ENCODE measurements at regions not wholly inside any gene's neighbourhood (a gene's known extent, or its start where the extent isn't known, plus 50 kb on each side); places are given as distances from the start of the nearest gene placed in this dataset.

DNA sequence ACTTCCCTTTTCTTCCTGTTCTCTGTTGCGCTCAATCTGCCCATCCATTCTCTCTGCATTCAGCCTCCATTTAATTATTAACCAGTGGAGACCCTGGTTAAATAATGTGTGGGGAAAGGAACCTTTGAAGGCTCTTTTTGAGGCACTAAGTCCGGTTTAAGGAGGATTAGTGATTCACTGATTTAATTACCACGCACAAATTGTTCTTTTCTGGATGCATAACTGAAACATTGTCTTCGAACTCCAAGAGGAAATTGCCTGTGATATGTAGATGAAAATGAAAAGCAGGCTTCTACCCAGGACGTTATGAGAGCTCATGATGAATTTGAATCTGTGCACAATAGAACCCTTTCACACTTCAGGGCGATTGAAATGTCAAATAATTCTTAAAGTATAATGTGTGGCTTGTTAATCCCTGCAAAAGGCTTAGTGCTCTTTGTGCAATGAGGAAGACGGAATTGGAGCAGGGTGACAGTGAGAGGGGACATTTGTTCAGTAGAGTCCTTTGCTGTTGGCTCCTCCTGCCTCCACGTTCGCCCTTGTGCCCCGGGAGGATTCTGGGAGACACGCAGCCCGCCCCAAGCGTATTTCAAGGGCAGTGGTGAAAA lies 51.1 kb upstream of the ZNF236 start:
- DNase-seq: no peak

DNA sequence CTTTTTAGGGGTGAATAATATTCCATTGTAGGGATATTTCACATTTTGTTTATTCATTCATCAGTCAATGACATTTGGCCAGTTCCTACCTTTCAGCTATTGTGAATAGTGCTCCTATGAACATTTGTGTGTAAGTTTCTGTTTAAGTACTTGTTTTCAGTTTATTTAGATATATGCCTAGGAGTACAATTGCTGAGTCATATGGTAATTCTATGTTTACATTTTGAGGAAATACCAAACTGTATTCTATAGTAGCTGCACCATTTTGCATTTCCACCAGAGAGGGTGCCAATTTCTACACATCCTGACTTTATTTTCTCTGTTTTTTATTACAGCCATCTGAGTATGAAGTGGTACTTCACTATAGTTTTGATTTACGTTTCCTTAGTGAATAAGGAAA lies 54.4 kb upstream of the ZNF236 start:
- DNase-seq: no peak

DNA sequence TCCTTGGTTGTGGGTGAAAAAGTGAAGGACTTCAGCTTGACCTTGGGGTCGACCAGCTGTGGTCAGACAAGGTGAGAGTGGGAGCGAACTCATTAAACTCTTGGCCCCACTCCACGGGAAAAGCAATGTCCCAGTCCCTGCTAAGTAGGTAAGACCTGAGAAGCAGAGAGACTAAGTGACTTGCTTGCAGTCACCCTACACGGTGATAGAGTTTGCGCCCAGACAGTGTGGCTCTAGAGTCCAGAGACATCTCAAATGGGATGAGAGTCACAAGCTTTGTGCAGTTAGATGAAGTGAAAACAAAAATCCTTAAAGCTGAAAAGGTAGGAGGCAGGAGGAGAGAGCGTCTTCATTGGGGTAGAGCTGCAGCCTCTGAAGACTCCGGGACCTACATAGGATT lies 55.9 kb upstream of the ZNF236 start:
- DNase-seq: no peak

GRCh38 chr18:76765649-76766048 lies 56.7 kb upstream of the ZNF236 start:
- DNase-seq: no peak

GRCh38 chr18:76764291-76764901 lies 58.0 kb upstream of the ZNF236 start:
- no peak for DNase-seq

- DNase-seq: no peak
These were observed 63.3 kb upstream of the ZNF236 start for GRCh38 chr18:76759056-76759455.

DNA sequence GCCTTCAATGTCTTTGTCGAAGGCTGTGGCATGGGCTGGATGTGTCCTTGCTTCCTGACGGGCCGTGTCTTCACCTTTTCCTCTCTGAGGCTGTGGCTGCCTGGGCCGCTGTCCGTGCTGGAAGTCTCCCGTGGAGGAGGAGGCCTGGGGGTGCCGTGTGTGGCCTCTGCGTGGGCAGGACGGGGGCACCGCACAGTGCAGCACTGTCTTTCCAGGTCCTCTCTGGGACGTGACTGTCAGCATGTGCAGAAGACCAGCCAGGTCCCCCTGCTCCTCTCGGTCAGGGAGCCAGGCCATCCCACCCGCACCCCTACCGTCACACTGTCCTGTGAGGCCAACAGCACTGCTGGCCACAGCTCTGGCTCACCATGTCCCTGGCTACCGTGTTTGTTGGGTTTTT lies 64.4 kb upstream of the ZNF236 start:
- DNase-seq: no peak

DNA sequence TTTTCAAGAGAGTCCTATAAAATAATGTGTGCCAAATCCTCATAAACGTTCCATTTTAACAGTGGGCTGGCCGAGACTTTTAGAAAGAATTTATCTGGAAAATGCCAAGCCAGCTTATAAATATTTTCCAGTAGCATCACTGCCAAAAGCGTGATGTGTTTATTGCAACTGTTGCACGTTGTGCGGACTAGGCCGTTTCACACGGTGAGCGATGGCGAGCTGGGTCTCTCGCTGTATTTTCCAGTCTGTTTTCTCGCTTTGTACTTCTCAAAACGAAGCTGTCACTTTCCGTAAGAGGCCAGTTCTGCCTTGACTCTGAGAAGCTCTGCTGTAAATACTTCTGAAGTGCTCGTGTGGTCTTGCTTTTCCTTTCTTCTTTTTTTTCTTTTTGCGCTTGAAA lies 65.0 kb upstream of the ZNF236 start:
- no peak for DNase-seq

DNA sequence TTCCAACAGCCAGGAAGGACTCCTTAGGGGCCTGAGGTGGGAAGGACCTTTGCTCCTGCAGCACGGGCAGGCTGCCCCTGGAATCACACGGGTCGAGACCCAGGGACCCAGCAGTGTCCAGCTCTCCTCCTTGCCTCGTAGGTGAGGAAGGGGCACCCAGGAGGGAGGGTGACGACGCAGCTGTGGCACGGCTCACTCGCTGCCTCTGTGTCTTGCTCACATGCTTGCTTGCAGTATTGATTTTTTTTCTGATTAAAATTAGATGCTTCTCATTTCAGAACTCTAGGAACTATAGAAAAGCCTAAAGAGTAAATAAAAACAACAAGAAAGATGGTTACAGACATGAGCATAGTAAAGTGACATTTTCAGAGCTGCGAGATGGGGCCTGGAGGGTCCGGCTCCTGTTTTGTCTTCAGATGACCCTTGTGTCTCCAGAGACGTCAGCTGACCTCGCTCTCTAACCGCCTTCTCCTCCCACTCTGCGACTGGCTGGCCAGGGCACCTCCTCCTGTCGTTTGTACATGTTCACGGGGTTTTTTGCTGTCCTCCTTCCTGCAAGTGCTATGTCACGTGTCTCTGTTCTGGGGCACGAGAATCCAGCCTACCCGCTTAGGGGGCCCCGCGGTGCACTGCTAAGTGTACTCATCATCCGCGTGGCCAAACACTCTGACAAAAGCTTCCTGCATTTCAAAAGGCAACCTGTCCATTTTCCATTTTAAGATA lies 65.7 kb upstream of the ZNF236 start:
- no peak for DNase-seq

GRCh38 chr18:76754351-76754750 lies 68.0 kb upstream of the ZNF236 start:
- no peak for DNase-seq

DNA sequence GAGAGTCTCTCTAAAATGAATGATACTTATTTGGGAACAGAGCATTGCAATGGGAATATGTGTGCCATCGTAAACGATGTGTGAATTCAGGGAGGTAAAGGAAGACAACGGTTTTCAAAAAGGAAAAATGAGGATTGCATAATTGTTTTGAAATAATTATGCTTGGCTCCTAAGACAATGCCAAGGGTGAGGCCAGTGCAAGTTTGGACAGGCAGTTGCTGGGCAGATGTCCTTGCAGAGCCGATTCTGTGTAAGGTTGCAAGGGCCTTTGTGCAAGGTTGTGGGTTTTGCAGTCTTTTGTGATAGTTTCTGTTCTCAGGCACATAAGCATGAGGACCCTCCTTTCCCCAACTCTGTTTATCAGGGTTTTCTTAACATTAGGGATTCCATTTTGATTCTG lies 70.0 kb upstream of the ZNF236 start:
- DNase-seq: no peak

GRCh38 chr18:76750917-76751890 lies 71.2 kb upstream of the ZNF236 start:
- DNase-seq: no peak

DNA sequence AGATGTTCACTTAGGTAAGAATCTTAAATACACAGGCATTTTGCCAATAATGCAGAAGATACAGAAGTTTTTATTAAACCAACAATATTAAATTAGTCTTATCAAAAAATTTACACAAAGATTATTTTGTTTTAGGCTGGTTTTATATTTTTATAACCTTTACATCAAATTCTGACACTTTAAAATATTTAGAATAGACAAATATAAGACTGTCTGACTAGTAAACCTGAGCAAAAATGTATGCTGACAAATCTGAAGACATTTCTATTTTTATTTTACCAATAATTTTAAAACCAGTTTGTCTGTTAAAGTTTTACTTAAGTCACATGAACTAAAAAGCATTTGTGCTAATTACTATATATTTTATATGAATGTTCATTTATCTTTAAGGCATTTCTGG lies 72.1 kb upstream of the ZNF236 start:
- no peak for DNase-seq

- DNase-seq: no peak
These were observed 74.7 kb upstream of the ZNF236 start for GRCh38 chr18:76747676-76748075.

DNA sequence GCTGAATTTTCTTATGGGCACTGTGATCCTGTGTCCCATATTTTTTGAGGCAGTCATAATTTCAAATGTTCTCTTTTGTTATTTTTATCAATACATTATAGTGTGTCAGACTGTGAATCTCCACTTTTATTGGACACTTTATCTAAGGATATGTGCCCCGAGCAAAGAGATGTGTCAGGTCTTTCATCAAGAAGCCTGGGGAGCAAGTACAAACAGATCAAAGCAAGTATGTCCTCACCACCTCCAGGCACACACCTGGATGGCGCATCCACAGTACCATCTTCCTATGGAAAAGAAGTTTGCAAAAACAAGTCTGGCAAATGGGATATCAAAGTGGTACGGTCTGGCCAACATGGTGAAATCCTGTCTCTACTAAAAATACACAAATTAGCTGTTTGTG lies 81.0 kb upstream of the ZNF236 start:
- no peak for DNase-seq

DNA sequence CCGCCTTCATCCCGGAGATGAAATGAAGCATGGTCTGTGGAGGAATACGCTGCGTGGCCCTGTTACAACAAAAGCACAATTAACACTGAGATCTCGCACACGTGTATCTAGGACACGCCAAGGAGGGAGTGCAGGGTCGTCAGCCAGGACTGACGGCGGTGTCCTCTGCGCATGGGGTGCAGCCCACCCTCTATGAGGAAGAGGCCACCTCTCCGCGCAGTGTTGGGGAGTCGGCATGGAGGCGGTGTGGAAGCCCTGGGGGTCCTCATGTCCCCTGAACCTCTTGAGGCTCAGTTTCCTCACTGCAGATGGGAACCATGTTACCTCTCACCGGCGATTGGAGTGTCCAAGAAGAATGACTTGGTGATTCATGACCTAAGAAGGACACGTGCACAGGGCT lies 86.0 kb upstream of the ZNF236 start:
- no peak for DNase-seq

DNA sequence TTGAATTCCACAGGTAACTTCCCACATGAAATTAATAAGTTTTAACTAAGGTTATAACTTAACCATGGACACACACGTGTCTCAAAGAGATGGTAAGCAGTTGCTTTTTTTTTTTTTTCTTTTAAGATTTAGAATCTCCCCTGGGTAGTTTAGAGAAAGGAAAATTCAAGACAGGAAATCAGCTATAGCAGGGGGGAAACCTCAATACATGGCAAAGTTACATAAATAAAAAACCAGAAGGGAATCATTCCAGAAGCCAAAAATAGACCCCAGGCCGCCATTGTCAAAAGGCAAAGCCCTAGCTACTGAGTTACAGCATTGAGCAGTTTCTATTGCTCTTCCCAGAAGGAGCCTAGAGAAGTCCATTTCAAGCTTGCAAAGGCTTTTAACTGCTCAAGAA lies 91.5 kb upstream of the ZNF236 start:
- no peak for DNase-seq

GRCh38 chr18:76727589-76727988 lies 94.8 kb upstream of the ZNF236 start:
- DNase-seq: no peak

- no peak for DNase-seq
These were observed 96.9 kb upstream of the ZNF236 start for GRCh38 chr18:76725445-76725844.

GRCh38 chr18:76722224-76723061 lies 99.9 kb upstream of the ZNF236 start:
- no peak for DNase-seq

- peak; percentile 14 for DNase-seq
These were observed 101.0 kb upstream of the ZNF236 start for GRCh38 chr18:76721207-76721996.
